ENCODE measurements at regions not wholly inside any gene's neighbourhood (a gene's known extent, or its start where the extent isn't known, plus 50 kb on each side); places are given as distances from the start of the nearest gene placed in this dataset.

- intact Hi-C loops (cut with DNase I): no loop called here
- no peak for DNase-seq (ENCODE audit: low spot score)
These were observed 353.6 kb downstream of the MTX2 start for GRCh38 chr2:176622792-176623191.

DNA sequence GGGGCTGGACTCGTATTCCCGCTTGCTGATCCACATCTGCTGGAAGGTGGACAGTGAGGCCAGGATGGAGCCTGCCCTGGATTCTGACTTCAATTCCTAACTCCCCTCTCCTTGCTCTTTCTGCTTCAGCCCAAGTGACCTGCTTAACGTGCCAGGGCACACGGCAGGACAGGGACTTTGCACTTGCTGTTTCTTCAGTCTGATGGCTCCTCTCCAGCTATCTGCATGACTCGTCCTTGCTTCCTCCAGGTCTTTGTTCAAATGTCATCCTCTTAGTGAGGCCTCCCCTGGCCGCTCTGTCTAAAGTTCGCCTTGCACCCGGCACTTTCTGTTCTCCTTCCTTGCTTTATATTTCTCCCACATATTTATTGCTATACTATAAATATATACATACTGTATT lies 357.6 kb downstream of the MTX2 start:
- intact Hi-C loops (cut with DNase I): no loop called here
- no peak for DNase-seq (ENCODE audit: low spot score)

- intact Hi-C loops (cut with DNase I): no loop called here
- DNase-seq (ENCODE audit: low spot score): no peak
These were observed 359.2 kb downstream of the MTX2 start for GRCh38 chr2:176628438-176628837.

DNA sequence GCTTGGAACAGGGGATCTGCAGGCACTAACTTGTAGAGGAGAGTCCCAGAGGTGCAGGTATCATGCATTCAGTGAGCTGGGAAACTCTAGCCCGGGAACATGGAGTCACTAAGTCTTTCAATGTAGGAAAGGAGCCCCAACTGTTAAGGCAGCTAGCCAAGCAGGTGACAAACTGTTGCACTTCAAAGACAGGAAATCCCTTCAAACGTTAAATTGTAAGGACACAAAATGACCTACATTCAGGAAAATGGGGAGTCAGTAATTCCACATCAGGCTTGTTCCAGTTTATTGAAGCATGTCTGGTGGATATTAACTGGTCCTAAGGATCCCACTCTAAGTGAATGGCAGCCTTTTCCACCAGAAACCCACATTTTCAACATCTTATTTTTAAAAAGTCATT lies 364.5 kb downstream of the MTX2 start:
- intact Hi-C loops (cut with DNase I): no loop called here
- DNase-seq (ENCODE audit: low spot score): no peak

DNA sequence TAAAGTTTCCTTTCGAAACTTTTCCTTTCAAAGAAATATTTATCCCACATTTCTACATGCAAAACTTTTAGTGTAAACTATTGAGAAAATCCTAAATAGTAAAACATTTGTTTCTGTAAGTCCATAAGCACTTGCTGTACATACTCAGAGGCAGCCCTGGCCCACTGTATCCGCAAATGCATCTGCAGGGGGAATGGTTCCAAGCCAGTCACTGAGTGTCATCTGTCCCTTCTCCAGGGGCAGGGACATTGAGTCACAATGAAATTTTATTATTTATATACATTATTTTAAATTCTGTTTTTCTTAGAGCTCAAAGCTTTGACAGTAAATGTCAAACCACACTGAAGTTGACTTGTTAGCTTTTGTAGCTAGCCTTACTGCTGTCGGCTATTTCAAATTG lies 367.2 kb downstream of the MTX2 start:
- intact Hi-C loops (cut with DNase I): loop anchor here (5.0 kb wide), 5 partner anchors 84 to 511 kb away; no protein-coding TSS in a partner anchor
- DNase-seq (ENCODE audit: low spot score): no peak

DNA sequence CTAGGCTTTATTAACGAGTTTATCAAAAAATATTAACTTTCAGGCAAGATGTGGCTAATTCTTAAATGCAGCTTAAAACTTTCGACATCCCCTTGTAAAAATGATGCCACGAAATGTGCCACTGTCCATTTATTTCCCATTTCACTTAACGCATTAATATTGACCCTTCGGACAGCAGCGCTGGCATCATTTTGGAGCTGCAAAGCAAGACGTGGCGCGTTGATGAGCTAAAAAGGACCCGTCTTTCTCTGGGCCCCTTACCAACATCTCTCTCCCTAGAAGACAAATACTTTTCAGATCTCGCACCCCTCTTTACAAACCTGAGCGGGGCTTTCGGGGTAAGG lies 367.9 kb downstream of the MTX2 start:
- intact Hi-C loops (cut with DNase I): loop anchor here (5.0 kb wide), 5 partner anchors 85 to 510 kb away; no protein-coding TSS in a partner anchor
- DNase-seq (ENCODE audit: low spot score): no peak

GRCh38 chr2:176637486-176638166 lies 368.4 kb downstream of the MTX2 start:
- intact Hi-C loops (cut with DNase I): loop anchor here (2.0 to 5.0 kb wide), 6 partner anchors 85 to 511 kb away; no protein-coding TSS in a partner anchor
- DNase-seq (ENCODE audit: low spot score): no peak

GRCh38 chr2:176638167-176639015 lies 369.1 kb downstream of the MTX2 start:
- intact Hi-C loops (cut with DNase I): loop anchor here (2.0 to 5.0 kb wide), 6 partner anchors 86 to 512 kb away; no protein-coding TSS in a partner anchor
- DNase-seq (ENCODE audit: low spot score): no peak

GRCh38 chr2:176639016-176639343 lies 369.7 kb downstream of the MTX2 start:
- DNase-seq (ENCODE audit: low spot score): no peak
- intact Hi-C loops (cut with DNase I): loop anchor here (2.0 to 5.0 kb wide), 6 partner anchors 87 to 512 kb away; no protein-coding TSS in a partner anchor

GRCh38 chr2:176639671-176640070 lies 370.4 kb downstream of the MTX2 start:
- DNase-seq (ENCODE audit: low spot score): no peak
- intact Hi-C loops (cut with DNase I): loop anchor here (2.0 to 5.0 kb wide), 6 partner anchors 87 to 513 kb away; no protein-coding TSS in a partner anchor

- intact Hi-C loops (cut with DNase I): no loop called here
- no peak for DNase-seq (ENCODE audit: low spot score)
These were observed 372.2 kb downstream of the MTX2 start for GRCh38 chr2:176641436-176641835.

DNA sequence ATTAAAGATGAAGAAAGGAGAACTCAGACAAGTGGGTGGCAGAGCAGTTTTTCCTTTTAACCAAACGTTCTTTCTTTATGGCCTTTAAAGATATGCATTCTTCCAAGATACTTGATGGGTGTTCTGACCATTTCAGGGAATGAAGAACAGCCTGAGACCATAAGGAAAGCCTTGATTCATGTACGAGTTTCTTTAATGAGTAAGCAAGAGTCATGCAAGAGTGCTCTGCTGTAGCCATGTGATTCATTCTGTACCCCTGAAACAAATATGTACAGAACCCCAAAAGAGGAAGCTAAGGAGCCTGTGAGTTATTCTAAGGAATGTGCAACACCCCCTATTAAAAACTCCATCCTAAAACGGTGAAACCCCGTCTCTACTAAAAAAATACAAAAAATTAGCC lies 372.8 kb downstream of the MTX2 start:
- DNase-seq (ENCODE audit: low spot score): no peak
- intact Hi-C loops (cut with DNase I): no loop called here

DNA sequence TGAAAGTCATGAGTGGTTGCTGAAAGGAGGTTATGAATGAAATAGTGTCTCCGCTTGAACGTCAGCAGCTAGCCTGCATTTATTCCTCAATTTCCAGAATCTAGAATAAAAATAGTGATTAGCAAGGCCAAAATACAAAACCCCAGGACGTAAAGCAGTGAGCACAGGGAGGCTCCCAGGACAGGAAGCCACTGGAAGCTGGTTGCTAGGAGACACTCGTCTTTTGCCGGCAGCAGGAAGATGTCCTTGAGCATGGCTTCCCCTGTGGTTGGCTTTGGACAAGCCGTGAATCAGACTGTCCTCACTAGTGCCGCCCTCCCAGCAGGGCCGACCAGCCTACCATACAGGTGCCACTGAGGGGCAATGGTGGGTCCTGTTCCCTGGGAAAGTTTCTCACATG lies 374.4 kb downstream of the MTX2 start:
- intact Hi-C loops (cut with DNase I): no loop called here
- DNase-seq (ENCODE audit: low spot score): no peak

DNA sequence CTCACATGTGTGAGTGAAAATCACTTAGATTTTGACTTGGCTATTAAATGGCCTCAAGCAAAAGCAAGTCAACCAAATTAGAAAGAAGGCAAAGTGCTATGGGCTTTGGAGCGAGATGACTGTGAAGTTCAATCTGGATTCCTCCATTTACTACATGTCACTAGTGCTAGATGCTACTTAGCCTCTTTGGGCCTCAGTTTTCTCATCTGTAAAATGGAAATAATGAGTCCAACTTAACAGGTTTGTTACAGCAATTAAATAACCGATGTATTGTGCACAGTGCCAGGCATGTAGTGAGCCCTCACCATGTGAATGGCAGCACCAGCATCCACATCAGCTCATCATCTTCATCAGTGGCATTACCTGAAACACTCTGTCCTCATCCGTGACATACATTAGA lies 376.3 kb downstream of the MTX2 start:
- no peak for DNase-seq (ENCODE audit: low spot score)
- intact Hi-C loops (cut with DNase I): no loop called here

DNA sequence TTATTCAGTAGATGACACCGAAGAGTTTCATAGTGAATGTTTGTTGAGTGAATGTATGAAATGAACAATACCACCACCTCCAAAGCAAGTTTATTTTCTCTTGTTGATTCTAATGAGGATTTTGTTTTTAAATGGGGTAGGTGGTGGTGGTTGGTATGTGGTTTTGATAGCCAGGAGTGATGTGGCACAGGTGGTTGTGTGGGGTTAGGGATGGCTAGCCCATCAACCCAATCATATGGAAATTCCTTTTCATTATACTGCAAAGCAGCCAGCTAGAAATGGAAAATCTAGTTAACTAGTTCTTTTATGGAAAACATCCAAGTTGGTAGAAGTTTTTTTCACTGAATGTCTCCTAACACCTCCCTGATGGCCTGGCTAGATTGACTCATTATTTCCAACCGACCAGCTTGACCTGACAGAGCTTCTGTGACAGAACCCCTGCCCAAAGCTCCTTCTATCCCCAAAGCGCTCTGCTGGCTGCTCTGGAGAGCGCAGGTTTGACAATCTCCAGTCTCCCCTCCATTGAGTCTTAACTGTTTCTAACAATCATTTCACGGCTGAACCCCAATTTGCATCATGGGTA lies 376.9 kb downstream of the MTX2 start:
- intact Hi-C loops (cut with DNase I): no loop called here
- no peak for DNase-seq (ENCODE audit: low spot score)

DNA sequence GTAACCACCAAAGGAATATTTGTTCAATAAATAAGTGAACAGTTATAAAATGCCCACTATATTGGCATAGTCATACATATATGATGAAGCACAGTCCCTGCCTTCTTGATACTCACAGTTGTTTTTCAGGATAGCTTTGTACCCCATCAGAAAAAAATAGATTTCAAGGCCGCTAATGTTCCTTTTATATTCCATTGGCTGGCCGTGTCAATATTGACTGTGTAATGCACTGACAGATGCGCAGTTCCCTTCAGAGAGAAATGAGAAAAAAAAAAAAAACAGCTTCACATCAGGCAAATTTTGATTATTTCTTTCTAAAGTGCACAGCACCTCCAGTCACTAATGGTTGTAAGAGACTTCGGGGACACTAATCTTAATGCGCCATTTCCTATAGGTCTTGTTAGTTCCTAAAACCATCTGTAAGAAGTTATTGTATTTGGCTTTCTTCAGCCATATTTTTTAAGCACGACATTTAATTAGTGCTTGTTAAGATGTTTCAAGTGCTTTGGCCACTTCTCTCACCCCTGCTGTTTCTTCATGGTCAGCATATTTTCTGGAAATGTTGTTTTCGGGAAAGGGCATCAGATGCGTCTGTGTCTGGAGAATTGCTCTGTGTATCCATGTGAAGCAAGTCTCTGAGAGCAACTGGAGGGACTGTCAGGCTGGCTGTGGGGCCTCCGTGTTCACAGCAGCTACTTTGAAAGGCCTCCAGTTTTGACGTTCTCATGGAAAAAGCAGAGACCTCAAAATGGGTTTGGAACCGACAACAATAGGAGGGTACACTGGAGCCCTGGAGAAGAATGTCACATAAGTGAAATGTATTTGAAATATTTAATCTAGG lies 378.3 kb downstream of the MTX2 start:
- no peak for DNase-seq (ENCODE audit: low spot score)
- intact Hi-C loops (cut with DNase I): no loop called here

GRCh38 chr2:176648700-176649297 lies 379.6 kb downstream of the MTX2 start:
- DNase-seq (ENCODE audit: low spot score): no peak
- intact Hi-C loops (cut with DNase I): no loop called here

DNA sequence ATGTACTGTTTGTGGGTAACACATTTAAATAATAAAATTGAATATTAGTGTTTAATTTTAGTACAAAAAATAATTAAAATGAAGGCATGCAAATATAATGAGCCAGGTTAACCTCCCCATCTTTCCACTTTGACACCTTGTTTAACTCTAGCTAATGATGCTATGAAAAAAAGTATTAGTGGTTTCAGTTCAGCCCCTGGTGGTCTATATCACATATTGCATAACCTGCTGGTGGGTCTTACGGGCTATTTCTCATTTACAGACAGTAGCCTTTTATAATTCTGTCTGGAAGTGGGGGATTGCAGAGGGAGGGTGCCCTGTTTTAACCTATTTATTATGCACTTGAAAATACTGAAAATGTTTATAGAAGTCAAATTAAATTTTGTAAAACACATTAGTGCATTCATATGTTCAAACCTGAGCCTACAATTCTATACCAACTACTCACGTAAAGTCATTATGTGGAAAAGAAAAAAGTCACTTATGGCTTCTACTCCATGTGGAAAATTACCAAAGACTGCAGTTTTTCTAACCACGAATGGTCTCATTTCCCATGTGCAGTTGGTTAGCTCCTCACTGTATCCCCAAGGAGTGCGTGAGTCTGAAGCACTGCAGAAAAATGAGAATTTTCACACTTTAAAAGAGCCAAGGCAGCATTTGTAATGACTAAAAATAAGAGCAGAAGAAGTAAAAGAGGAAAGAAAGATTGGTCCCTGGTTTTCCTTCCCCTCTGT lies 381.0 kb downstream of the MTX2 start:
- DNase-seq (ENCODE audit: low spot score): no peak
- intact Hi-C loops (cut with DNase I): loop anchor here (5.0 kb wide), 2 partner anchors 167 to 523 kb away; partner anchors contain the start of gene HOXD8

Data from cardiac septum (tissue), 1 donor.